DMS53 (cell line): ENCODE measurements at regions not wholly inside any gene's neighbourhood (a gene's known extent, or its start where the extent isn't known, plus 50 kb on each side); places are given as distances from the start of the nearest gene placed in this dataset.
A peak's percentile ranks its signal among the peaks of the same experiment; 100 is the strongest.

Experiments used
- DNase-seq: peaks from one replicate; lab custom pipeline; 2025; lab: John Stamatoyannopoulos, UW

DNA sequence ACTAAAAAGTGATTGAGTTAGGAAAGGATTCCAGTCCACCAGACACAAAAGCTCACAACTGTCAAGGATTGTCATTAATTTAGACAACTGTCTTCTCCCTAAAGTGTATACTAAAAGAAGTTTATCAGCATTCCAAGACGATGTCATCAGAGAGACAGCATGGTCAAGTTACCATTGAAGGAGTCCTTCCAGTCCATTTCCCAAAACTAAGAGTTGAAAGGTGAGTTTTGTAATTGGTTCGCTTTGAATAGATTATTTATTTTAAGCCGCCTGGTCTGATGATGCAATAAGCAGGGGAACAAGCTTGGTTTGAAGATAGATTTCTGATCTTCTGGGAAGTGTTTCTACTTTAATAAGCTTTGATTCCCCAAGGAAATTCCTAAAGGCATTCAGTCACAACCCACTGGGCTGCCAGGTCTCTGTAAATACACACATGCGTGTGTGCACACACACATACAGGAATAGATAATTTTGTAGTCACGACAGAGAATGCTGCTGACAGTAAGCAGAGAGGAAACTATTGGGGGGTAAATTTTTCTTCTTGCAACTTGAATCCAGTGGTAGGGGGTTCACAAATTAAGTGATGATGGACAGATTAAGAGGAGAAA lies 234.8 kb downstream of the PIK3R1 start:
- DNase-seq: no peak

DNA sequence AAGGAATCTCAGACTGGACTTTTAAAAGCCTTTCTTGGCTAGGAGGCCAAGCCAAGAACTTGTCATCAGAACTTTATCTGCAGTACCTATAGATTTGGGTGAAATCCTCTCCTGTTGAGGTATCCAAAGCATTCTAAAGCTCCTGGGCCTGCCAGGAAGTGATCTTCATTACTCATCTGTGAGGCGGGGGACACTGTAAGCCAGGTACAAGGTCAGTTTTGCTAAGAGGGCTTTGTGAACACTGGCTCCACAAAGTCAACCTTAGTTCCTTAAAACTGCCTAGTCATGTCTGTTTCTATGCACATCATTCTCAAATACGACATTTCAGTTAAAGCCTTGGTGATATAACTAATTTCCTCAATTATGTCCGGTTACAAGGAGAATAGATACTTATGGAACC lies 236.7 kb downstream of the PIK3R1 start:
- DNase-seq: peak; percentile 14

DNA sequence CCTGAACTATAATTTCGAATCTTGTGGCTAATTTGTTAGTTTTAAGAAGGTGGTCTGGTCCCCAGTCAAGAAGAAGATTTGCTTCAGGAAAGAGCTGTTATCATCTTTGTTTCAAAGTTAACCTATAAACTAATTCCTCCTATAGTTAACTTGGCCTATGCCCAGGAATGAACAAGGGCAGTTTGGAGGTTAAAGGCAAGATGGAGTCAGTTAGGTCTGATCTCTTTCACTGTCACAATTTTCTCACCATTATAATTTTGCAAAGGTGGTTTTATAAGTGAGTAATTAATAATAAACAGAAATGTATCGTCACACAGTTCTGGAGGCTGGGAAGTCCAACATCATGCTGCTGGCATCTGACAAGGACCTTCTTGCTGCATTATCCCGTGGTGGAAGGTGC lies 238.6 kb downstream of the PIK3R1 start:
- no peak for DNase-seq

DNA sequence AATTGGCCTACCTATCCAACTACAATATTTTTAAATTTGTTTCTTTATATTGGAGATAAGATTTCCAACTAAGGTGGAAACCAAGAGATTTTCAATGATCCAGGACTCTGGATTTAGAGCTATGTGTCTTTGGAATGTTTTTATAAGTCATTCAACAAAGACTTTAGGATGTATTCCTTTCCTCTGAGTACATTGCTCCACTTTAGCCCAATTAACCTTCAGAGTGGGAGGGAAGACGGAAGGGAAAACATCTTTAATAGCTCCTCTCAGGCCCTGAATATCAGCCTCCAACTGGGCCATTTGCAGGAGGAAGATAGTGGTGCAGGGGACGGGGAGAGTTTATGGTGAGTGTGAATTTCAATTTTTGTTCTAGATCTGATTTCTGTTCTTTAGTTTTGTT lies 239.2 kb downstream of the PIK3R1 start:
- no peak for DNase-seq

DNA sequence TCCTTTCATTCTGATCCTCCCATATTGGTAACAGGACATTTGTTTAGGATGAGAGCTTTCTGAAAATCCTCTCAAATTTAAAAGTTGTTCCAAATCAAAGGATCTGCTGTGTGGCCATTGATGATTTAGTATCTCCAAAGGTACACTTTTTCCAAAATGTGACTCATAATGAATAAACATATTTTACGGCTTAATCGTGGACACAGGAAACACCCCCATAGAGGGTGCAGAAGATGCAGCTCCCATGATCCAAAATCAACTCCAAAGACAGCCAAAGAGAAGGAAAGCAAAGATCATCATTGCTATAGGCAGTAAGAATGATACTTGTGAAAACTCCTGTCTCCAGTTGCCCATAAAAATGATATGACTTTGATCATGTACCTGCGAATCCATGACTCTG lies 239.7 kb downstream of the PIK3R1 start:
- no peak for DNase-seq

DNA sequence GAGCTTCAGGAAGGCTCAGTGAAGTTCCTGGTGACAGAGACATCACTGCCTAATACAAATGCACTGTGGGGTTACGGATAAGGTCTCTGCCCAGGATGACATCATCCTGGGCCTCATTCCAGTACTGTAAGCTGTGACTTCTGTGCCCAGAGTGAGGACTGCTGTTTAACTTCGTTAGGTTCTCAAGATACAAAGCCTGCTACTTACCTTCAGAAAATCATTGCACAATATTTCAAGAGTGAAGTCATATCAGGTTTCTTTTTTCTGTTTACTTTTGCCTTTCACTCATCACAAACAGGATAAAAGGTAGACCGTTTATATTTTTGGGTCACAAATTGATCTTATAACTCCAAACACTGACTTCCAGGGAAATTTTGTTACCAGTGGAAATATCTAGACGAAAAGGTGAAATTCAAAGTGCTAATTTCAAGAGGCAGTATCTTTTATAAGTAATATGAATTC lies 241.2 kb downstream of the PIK3R1 start:
- peak; percentile 86 for DNase-seq

DNA sequence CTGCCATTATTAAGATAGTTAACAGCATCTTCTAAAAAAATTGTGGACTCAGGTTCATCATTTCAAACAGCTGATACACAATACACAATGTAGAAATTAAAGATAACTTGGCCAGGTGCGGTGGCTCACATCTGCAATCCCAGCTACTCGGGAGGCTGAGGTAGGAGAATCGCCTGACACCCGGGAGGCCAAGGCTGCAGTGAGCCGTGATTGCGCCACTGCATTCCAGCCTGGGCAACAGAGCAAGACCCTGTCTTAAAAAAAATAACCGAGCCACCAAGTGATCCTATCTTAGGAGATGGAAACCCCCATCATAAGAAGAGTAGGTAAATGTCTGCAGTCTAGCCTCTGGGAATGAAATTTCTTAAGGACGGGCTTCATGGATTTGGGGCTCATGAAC lies 241.7 kb downstream of the PIK3R1 start:
- no peak for DNase-seq

DNA sequence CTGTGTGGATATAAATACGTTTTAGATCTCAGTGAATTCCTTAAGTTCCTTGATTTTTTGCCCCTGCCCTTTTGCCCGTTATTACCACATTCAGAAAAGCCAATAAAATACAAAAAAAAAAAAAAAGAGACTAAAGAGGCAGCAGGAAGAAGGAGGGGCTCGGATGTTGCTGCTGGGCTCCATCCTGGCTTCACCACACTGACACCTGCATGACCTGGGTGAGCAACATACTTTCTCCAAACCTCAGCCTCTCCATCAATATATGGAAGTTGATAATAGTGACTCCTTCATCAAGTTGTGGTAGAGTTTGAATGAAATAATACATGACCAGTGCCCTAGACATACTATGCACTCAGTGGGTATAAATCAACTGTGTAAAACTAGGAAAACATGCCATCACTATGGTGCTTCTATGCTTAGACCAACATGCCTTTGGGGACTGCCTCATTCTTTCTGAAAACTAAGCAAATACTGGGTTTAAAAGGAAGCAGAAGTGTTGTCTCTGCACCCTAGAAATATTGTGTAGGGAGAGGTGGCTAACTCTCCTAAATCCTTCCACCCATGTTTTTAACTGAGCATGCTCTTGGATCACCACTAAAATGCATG lies 243.0 kb downstream of the PIK3R1 start:
- DNase-seq: peak; percentile 46

DNA sequence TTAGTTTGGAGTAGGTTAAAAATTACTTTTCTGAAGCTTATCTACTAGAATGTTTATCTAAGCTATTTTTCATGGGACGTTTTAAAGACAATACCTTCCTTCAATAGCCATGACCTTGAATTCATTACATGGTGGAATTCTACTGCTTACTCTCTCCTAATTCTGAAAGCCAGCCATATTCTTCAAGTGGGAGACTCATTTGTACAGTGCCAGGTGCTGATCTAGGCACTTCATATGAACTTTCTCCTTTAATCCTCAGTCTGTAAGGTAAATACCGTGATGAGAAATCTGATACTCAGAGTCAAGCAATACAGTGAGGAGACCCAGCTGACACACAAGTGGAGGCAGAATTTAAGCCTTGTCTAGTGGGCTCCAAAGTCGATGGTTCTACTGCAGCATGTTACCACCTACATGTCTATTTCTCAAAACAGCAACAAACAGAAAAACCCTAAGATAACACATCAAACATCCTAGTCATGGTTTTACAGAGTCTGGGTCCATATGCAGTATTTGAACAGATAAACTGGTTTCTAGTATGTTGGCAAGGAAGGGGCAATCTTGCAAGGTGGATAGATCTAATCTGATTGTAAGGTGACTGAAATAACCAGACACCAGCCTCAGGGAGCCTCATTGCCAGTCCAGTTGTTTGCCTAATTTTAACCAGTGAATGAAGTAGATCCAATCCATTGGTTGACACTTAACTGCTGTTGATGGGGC lies 243.7 kb downstream of the PIK3R1 start:
- DNase-seq: peak; percentile 90

DNA sequence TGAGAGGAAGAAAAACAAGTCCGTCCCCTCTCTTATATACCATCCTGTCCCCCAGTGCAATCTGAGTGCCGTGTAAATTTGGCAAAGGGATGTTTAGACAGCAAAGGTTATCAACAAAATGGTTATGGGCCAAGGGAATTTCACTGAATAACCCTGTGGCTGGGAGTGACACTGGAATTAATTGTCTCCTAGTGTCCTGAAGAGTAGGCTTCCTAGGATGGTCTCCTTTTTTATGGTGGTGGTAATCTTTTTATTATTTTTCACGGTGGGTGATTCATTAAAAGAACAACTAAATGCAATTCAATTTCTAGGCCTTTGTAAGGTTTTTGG lies 244.2 kb downstream of the PIK3R1 start:
- peak; percentile 73 for DNase-seq

DNA sequence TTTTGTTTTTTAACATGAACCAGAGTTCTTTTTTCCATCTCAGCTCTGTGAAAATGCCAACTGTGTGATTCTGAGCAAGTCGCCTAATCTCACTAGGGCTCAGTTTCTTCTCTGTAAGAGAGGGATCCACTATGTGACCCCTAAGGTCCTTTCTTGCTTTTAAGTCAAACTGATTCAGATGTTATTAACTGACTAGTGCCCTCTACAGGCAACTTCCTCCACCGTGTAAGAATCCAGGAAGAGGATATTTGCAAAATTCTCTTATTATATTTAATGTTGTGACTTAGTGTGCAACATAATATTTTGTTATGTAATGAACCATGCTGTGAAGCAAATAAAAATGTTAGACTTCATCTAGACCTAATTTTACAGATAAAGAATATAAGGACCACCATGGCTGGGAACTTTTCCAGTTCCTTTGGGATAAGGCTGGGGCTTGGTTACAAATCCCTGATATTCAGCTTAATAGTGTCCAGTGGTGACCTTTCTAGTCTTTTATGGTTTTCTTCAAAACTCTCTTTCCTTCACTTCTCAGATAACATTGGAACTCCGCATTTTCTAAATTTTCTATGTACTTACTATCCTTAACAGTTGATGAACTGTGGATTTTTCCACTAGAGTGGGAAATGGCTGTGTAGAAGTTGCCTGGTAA lies 244.7 kb downstream of the PIK3R1 start:
- peak; percentile 80 for DNase-seq

DNA sequence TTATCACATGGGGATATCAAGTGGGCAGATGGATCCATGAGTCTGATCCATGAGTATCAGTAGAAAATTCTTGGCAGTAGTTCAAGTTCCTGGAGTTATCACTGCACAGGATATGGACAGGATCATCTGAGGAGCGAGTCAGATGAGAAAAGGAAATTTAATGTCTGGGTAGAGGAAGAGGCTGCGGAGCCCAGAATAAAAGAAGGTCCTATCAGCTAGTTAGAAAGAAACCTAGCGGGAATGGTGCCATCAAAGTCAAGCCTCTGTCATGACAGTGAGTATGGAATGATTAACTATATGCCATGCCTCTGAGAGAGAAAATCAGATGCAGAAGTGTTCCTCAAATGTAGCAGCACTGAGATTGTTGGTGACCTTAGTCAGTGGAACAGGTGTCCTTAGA lies 248.1 kb downstream of the PIK3R1 start:
- no peak for DNase-seq

DNA sequence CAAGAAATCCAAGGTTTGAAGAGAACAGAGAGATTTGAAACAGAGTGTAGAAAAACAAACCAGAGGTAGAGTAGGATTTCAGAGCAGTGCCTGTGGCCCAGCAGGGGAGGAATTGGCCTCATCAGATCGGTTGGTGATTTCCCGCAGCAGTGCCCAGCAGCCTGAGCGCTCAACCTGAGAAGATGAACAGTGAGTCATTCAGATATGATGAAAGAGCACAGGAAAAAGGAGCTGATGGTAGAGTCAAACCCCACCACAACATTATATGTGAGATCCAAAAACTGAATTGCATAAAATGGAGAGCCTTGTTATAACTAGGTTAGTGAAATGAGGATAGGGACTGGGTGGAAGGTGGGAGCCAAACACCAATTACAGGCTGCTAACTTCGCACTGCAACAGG lies 248.9 kb downstream of the PIK3R1 start:
- peak; percentile 6 for DNase-seq

DNA sequence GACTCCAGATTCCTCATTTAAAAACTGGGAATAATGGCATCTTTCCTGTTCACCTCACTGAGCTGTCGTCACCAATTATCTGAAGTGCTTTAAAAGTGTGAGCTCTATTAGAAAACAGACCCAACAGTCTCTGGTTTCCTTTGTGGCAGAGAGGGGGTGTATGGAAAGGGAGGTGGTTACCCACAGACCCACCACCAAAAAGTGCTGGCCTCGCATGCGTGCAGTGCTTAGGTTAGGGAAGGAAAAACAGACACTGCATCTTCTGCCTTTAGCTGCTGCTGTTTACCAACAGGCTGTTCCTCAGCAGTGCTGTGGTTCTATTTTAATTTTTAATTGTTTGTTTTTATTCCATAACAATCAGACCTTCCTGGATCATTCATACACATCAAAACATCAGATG lies 249.6 kb downstream of the PIK3R1 start:
- DNase-seq: no peak

DNA sequence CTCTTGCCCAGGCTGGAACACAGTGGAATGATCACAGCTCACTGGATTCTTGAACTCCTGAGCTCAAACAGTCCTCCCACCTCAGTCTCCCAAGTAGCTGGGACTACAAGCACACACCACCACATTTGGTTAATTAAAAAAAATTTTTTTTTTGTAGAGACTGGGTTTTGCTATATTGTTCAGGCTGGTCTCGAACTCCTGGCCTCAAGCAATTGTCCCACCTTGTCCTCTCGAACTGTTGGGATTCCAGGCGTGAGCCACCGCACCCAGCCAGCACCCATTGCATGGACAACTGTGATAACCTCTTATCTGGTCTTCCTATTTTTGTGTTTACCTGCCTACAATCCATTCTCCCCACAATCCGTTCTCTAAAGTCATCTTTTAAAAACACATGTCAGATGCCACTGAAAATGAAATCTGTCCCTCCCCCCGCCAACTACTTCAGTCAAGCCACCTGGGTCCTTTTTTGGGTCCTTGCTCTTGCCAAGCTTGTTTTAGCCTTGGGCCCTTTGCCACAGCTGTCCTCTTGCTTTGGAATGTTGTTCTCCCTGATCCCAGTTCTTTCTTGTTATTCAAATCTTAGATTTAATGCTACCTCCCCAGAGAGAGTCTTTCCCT lies 250.5 kb downstream of the PIK3R1 start:
- no peak for DNase-seq

DNA sequence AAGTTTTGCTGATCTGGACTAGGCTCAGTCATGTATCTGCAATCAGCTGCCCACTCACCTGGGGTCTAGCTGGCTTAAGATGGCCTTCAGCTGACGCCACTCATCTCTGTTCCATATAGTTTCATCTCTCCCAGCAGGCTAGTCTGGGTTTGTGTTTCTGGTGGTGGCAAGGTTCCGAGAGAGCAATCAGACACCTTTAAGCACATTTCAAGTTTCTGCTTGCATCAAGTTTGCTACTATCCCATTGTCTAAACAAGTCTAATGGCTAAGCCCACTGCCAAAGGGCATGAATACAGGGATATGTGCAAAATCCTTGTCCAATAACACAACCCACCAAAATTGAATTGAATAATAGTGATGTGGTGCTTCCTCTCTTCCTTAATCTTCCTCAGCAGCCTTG lies 251.7 kb downstream of the PIK3R1 start:
- no peak for DNase-seq

DNA sequence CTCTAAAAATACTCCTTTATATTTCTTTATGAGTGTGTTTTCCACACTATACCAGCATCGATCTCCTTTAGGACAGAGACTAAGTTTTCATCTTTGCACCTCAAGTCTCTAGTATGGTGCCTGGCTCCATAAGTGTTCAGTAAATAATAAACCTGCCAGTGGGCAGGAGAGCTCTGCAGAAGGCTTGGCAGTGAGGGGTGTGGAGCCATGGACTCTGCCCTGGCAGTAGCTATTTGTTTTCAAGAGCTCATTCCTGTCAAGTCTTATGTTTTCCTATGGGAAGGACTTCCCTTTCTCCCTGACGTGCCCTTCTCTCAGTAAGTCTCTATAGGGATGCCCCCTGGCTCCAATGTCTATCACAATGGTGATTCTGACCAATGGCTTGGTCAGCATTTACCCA lies 252.2 kb downstream of the PIK3R1 start:
- DNase-seq: no peak

DNA sequence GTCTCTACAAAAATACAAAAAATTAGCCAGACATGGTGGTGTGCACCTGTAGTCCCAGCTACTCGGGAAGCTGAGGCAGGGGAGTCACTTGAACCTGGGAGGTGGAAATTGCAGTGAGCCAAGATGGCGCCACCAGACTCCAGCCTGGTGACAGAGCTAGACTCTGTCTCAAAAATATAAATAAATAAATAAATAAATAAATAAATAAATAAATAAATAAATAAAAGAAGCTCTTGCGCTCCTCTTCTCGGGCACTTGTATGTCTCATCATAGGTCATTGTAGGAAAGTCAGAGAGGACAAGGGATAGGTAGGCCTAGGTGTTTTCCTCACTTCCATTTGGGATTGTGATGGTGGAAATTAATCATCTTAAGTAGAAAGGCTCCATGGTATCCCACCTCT lies 252.8 kb downstream of the PIK3R1 start:
- no peak for DNase-seq

DNA sequence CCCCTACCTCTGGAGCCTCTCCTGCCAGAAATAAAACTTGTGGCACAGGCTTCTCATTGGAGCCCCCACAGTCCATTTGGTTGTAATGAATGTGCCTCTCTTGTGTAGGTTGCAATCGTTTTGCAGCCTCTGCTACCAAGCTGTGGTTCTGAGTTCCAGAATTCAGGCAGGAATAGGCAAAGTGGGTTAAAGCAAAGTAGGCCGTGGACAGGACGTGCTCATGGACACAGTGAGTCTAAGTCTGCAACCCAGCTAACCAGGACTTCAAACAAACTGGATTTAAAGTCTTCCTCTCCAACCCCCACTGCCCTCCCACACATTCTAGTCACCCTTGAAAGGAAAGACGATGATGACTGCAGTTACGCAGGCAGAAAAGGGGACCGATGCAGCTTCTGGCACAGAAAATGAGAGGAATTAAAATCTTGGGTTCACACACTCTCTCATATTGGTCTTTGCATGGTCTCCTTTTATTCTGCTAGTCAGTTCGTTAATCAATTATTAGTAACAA lies 260.0 kb downstream of the PIK3R1 start:
- no peak for DNase-seq

DNA sequence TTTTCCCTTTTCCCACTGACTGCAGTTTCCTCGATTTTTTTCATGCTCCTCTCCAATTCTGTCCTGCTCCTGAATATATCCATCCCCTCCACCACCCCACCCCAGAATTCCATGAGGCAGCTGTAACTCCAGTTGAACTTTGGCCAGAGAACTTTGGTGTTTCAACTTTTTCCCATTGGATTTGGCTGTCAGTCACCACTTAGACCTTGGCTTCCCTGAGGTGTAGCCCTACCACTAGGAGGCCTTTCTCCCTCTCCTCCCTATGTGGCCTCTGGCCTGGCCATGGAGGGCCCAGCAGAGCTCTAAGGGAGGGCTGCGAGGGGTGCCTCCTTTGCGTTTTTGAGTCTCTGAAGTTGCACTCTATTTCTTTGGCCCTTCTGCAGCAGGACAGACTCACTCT lies 261.3 kb downstream of the PIK3R1 start:
- DNase-seq: peak; percentile 20

DNA sequence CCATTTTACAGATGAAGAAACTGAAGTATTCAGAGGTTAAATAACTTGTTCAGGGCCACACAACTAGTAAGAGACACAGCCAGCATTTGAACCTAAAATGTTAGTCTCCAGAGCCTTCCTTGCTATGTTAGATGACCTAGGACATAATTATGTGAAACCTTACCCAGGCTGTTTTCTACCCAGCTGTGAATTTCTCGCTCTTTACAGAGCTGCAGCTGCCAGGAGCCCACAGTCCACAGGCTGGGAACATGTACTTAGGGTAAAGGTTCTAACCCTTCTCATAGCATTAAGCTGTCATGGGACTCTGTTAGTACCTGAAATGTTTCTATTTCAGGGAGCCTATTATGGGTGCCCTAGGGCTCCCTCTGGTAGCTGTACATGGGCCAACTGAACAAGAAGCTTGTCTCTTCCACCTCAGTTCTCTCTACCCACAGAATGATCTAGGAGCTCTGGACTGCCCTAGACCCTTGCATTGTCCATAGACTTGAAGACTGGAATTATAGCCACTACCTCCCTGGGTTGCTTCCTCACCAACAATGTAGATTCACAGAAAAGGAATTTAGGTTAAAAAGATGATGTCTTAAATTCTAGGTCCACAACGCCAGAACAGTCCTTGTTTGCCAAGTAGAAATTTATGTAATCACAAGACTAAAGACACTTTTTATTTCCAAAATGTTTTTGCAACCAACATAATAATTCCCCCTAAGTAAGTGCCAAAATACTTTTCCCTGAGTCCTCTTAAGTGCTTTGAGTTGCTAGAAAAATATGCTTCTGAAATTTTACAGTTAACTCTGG lies 262.9 kb downstream of the PIK3R1 start:
- peak; percentile 18 for DNase-seq

DNA sequence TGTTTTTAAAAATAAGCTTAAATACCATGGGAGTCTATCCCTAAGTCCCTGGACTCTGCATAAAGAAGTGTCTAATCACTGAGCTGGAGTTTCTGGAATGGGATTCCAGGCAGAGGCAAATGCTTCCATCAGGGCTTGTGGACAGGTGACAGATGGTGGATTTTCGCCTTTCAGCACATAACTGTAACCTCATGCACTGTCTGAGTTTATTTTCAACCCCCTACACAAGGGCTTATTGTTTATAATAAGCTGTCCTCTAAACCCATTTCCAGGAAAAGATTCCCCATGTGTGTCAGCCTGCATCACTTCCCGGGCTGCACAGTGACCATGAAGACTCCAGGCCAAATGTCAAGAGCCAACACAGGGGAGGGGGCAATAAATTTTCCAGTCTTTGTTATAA lies 264.0 kb downstream of the PIK3R1 start:
- DNase-seq: no peak
